Smooth muscle cell (in vitro differentiated cells): ENCODE measurements at regions not wholly inside any gene's neighbourhood (a gene's known extent, or its start where the extent isn't known, plus 50 kb on each side); places are given as distances from the start of the nearest gene placed in this dataset.

Experiments
- DNase-seq: peaks from one replicate; lab custom pipeline; 2025; ENCODE audit not compliant: unreplicated experiment; lab: John Stamatoyannopoulos, UW
- H2AFZ ChIP-seq: fragments of 200-600 bp; sonication (generic); 2 replicates; pipeline ENCODE4 v1.6.0; 2016; ENCODE audit warnings: antibody characterized with exemption, low read depth, mild to moderate bottlenecking
- H3F3A ChIP-seq: fragments of 200-600 bp; sonication (generic); 2 replicates; pipeline ENCODE4 v1.6.0; 2017; ENCODE audit warnings: antibody characterized with exemption, low read depth
- H3K27ac ChIP-seq: fragments of 200-600 bp; sonication (generic); 2 replicates; pipeline ENCODE4 v1.5.1; 2016; ENCODE audit warnings: low read depth, mild to moderate bottlenecking
- H3K27me3 ChIP-seq: fragments of 200-600 bp; sonication (generic); 2 replicates; pipeline ENCODE4 v1.6.1; 2016; ENCODE audit warnings: low read depth, mild to moderate bottlenecking
- H3K36me3 ChIP-seq: fragments of 200-600 bp; sonication (generic); 2 replicates; pipeline ENCODE4 v1.5.1; 2016; ENCODE audit warnings: low read depth
- H3K4me1 ChIP-seq: fragments of 200-600 bp; sonication (generic); 2 replicates; pipeline ENCODE4 v1.5.1; 2016; ENCODE audit warnings: low read depth
- H3K4me2 ChIP-seq: fragments of 200-600 bp; sonication (generic); 2 replicates; pipeline ENCODE4 v1.6.0; 2016; ENCODE audit warnings: mild to moderate bottlenecking
- H3K4me3 ChIP-seq: fragments of 200-600 bp; sonication (generic); 2 replicates; pipeline ENCODE4 v1.5.1; 2016; ENCODE audit warnings: mild to moderate bottlenecking
- H3K79me2 ChIP-seq: fragments of 200-600 bp; sonication (generic); 2 replicates; pipeline ENCODE4 v1.6.0; 2016; ENCODE audit warnings: low read depth, mild to moderate bottlenecking
- H3K9ac ChIP-seq: fragments of 200-600 bp; sonication (generic); 2 replicates; pipeline ENCODE4 v1.6.0; 2016; ENCODE audit warnings: low read depth
- H3K9me3 ChIP-seq: fragments of 200-600 bp; sonication (generic); replicated peaks from 2 replicates; pipeline ENCODE4 v1.5.1; 2016; ENCODE audit warnings: low read depth
- H4K20me1 ChIP-seq: fragments of 200-600 bp; sonication (generic); 2 replicates; pipeline ENCODE4 v1.6.0; 2016; ENCODE audit warnings: low read depth
- CTCF ChIP-seq: fragments of 200-600 bp; sonication (generic); IDR thresholded peaks from 2 replicates; pipeline ENCODE4 v1.5.1; 2017; ENCODE audit warnings: borderline replicate concordance, mild to moderate bottlenecking, antibody characterized with exemption; ENCODE audit not compliant: insufficient read depth, poor library complexity, severe bottlenecking
- WGBS: methylation state at CpG from one replicate; pipeline ENCODE4 v1.1.7; 2016; ENCODE audit warnings: low lambda C conversion rate; 5-methylcytosine and 5-hydroxymethylcytosine counted together

DNA sequence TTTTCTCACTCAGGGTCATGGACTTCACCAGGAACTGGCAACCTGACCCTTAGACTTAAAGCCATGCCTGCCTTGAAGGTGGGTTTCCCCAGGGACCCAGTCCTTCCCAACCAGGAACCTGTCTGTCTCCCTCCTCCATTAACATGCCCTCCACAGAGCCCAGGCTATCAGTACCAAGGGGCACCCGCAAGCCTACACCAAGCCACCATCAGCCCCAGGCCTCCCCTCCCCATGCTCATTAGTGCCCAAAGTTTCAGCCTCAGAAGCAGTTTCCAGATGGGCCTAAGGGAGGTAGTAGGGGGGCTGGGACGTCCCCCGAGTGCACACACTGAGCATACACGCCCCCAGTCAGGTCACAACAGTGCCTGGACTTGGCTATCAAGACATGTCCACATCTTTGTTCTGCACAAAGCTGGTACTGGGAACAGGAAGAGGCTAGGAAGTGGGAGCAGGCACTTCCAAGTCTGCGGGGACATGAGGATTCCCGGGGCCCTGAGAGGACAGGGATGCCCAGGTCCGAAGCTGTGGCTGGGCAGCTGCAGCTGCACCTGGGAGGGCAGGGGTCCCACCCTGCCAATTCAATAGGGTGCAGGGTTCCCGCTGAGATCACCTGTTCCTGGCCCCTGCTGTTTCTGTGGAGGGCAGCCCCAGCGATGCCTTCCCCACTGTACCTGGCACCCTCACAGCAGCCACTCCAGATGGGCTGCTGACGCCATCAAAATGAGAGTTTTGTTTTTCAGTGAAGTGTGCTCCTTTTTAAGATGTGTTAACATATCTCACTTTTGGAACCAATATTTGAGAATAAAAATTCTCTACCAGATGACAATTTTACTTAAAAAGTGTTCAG lies 731.4 kb downstream of the NR4A2 start:
- WGBS = 85% methylated on average over 10 of the region's 10 CpGs

DNA sequence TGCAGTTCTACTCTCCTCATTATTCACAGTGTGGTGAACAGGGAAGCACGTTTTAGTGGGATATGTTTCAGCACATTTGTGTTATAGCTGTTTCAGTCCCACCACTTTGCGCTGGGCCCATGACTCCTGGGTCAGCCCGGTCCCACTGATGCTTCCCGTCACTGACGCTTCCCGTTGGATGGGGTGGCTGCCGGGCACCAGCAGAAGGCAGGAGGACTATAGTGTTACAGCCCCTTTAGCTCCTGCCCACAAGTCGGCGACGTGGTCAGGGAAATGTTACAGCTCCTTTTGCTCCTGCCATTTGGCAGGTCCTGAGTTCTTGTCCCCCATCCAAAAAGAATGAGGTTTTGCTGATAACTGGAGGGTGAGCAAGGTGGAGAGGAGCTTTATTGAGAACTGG lies 732.2 kb downstream of the NR4A2 start:
- no peak overlapping the region for H3K27ac ChIP-seq
- no peaks in the 10 kb centered on the region for H3K9me3 ChIP-seq
- H2AFZ ChIP-seq = no peak overlapping the region
- H3K27me3 ChIP-seq = no peaks in the 10 kb centered on the region
- H3K4me1 ChIP-seq = no peaks in the 10 kb centered on the region
- H3K4me3 ChIP-seq = no peak overlapping the region
- WGBS = 94% methylated on average over 10 of the region's 10 CpGs
- H3F3A ChIP-seq = no peaks in the 10 kb centered on the region
- no peak overlapping the region for H3K4me2 ChIP-seq
- H3K9ac ChIP-seq = no peak overlapping the region
- no peak for TF ChIP-seq CTCF
- no peaks in the 10 kb centered on the region for H3K79me2 ChIP-seq
- H4K20me1 ChIP-seq = no peaks in the 10 kb centered on the region
- no peak for DNase-seq
- no peaks in the 10 kb centered on the region for H3K36me3 ChIP-seq

More for the DNA sequence above, 731.4 kb downstream of the NR4A2 start:
- H3K4me2 ChIP-seq = no peak overlapping the region
- no peaks in the 10 kb centered on the region for H4K20me1 ChIP-seq
- H3K36me3 ChIP-seq = no peaks in the 10 kb centered on the region
- no peaks in the 10 kb centered on the region for H3F3A ChIP-seq
- no peak for TF ChIP-seq CTCF
- H3K9me3 ChIP-seq = no peaks in the 10 kb centered on the region
- no peak overlapping the region for H2AFZ ChIP-seq
- no peaks in the 10 kb centered on the region for H3K27me3 ChIP-seq
- no peak for DNase-seq
- H3K79me2 ChIP-seq = no peaks in the 10 kb centered on the region
- H3K4me1 ChIP-seq = no peaks in the 10 kb centered on the region
- H3K27ac ChIP-seq = no peak overlapping the region
- no peak overlapping the region for H3K9ac ChIP-seq
- H3K4me3 ChIP-seq = no peak overlapping the region

- DNase-seq = no peak
- H4K20me1 ChIP-seq = no peaks in the 10 kb centered on the region
- no peaks in the 10 kb centered on the region for H3K9me3 ChIP-seq
- H3K79me2 ChIP-seq = no peaks in the 10 kb centered on the region
- no peaks in the 10 kb centered on the region for H3K4me1 ChIP-seq
- no peaks in the 10 kb centered on the region for H3K36me3 ChIP-seq
- H3K9ac ChIP-seq = no peak overlapping the region
- no peaks in the 10 kb centered on the region for H3K27me3 ChIP-seq
- no peak overlapping the region for H3K27ac ChIP-seq
- H2AFZ ChIP-seq = no peak overlapping the region
- WGBS = 98% methylated on average over 5 of the region's 5 CpGs
- no peaks in the 10 kb centered on the region for H3F3A ChIP-seq
- H3K4me2 ChIP-seq = no peak overlapping the region
- no peak for TF ChIP-seq CTCF
- H3K4me3 ChIP-seq = no peak overlapping the region
These were observed 732.7 kb downstream of the NR4A2 start for GRCh38 chr2:155599834-155600233.
